ENCODE measurements at regions not wholly inside any gene's neighbourhood (a gene's known extent, or its start where the extent isn't known, plus 50 kb on each side); places are given as distances from the start of the nearest gene placed in this dataset.

DNA sequence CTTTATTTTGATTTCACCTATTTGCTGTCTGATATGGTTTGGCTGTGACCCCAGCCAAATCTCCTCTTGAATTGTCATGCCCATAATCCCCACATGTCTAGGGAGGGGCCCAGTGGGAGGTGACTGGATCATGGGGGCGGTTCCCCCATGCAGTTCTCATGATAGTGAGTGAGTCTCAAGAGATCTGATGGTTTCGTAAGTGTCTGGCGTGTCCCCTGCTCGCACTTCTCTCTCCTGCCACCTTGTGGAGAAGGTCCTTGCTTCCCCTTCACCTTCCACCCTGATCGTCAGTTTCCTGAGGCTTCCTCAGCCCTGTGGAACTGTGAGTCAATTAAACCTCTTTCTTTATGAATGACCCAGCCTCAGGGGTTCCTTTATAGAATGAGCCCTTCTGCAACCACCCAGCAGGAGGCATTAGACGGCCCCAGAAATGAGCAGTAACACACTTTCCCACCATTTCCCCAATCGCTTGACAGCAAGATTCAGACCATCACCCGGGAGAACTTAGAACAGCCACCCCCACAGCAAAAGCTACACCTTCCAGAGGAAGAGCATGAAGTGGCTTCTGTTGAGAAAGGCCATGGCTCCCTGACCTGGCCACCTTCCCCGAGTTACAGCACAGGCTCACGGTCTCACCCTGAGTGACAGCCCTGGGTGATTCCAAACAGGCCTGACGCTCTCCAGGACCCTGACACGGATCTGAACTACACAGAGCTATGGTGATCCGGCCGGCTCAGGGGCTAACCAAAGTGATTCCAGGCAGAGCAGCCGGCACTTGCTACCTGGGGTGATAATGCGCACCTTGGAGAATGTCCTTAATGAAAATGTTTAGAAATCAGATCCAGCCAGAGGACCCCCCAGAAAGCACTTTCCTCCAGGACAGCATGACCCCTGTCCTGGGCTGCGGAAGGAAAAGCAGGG, 131.2 kb upstream of the CDH4 start:
- peak; percentile 44 to 49 for DNase-seq

- no peak for DNase-seq
Measured at GRCh38 chr20:61121661-61122060, 130.4 kb upstream of the CDH4 start.

GRCh38 chr20:61123286-61123685, 128.8 kb upstream of the CDH4 start:
- DNase-seq, result no peak

DNA sequence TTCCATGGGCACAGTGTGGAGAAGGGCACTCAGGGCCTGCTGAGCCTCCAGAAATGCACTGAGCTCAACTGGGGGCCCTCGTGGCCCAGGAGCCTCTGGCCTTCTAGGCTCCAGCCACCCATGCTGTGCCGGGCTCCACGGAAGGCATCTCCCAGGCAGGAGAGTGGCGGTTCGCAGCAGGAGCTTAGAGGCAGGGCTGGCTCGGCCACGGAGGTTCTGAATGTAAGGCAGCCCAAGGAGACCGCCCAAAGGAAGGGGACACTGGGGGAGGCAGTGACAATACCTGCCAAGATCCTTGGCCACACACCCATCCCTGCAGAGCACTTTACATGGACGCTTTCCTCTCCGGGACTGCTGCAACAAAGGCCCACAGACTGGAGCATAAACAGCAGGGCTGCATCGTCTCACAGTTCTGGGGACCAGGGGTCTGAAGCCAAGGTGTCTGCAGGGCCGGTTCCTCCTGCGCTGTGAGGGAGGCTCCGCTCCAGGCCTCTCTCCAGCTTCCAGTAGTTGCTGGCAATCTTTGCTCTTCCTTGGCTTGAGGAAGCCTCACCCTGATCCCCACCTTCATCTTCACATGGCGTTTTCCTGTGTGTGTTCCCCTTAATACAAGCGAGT, 128.2 kb upstream of the CDH4 start:
- DNase-seq, result no peak

GRCh38 chr20:61125076-61125475, 127.0 kb upstream of the CDH4 start:
- DNase-seq, result no peak

- no peak for DNase-seq
Measured at GRCh38 chr20:61125546-61126180, 126.4 kb upstream of the CDH4 start.

GRCh38 chr20:61126369-61127195, 125.5 kb upstream of the CDH4 start:
- no peak for DNase-seq

- no peak for DNase-seq
Measured at GRCh38 chr20:61127311-61128039, 124.6 kb upstream of the CDH4 start.

DNA sequence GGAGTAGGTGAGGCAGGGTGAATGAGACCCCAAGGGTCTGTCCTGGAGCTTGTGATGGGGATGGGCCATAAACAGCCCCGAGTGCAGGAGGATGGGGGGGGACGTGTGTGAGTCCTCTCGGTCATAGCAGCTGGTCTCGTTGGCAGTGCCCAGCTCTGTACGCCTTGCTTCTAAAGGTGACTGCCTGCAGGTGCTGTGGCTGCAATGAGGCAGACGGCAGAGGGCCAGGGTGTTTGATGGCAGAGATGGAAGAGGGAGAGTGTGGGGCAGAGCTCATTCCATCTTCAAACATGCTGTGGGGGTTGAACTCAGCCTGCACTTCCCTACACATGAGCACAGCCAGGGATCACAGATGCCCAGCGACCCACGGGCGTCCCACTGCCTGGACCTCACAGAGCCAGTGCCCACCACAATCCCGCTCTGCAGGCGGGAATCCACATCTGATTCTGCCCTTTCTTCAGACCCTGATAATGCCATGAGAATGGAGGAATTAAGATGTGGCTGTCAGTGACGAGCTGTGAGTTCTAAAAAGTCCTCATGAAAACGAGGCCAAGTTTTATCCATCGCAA, 123.3 kb upstream of the CDH4 start:
- DNase-seq, result no peak

GRCh38 chr20:61129311-61129710, 122.8 kb upstream of the CDH4 start:
- DNase-seq, result no peak

DNA sequence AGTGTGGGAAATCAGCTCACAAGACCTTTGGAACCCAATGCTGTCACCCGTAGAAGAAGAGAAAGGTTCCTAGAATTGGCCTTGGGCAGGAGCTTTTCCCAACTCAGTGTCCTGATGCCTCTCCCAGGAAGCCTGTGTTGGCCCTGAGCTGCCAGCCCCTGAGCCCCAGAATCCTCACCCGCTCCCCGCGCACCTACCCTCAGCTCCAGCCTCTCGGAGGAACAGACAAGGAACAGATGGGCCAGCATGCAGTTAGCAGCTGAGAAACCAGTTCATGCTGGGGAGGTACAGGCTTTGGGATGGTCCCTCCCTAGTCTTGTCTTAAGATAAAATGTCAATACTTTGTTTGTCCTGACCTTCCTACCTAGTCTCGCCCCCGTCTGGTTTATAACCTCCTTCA, 121.9 kb upstream of the CDH4 start:
- no peak for DNase-seq

DNA sequence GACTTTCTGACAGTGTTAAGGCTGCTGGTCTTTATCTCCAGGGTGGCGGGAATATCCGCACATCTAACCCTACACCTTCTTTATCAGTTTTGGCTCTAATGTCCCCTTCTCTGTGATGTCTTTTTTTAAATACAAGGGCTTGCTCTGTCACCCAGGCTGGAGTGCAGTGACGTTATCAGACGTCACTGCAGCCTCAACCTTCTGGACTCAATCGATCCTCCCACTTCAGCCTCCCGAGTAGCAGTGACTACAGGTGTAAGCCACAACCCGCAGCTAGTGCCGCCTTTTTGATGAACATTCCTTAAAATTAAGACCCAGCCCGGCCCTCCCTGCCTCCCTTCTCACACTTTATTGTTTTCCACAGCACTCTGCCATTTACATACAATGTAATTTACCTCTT, 120.1 kb upstream of the CDH4 start:
- no peak for DNase-seq

- DNase-seq, result no peak
Measured at GRCh38 chr20:61133611-61134010, 118.5 kb upstream of the CDH4 start.

DNA sequence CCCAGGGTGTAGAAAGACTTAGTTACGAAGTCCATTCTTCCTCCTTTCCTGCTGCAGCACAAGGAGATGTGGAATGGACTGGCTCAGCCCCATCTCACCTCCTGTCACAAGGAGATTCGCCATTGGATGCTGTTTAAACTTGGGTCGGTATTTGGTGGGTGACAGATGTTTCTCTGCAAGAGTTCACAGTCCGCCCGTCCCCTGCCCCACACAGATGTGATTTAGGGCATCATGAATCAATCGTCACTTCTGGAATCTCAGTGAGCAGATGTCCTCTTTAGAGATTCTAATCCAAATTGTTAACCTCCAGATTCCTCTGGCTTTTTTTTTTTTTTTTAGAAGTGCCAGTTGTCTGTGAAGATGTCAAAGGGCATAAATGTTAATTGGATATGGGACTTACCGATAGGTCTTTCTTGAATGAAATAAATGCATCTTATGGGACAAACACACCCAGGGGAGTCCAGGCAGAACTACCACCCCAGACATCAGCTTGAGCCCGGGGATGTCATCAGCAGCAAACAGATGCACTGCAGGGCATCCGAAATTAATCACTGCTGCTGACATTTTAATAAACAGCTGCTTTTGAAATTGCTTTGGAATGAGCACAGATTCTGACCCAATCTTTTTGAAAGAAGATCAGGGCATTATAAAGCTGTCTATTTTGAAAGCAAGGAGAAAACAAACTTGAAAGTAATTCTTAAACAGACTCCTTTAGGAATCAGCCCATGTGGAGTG, 117.6 kb upstream of the CDH4 start:
- DNase-seq, result no peak

DNA sequence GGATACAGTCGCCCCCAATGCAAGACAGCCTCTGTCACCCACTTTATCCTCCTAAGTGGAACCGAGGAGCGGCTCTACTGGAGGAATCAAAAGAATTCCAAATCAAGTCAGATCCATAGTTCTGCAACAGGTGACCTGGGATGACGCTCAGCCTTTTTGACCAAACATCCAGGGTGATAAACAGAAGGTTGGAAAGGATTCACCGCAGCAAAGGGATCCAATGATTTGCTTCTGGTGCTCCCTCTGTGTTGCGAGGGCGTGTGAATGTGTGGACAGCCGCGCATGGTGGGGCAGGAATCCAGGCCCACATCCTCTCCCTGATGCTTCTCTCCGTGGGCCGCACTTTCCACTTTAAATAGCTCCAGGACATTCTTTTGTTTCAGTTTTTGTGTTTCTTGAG, 116.8 kb upstream of the CDH4 start:
- DNase-seq, result no peak

DNA sequence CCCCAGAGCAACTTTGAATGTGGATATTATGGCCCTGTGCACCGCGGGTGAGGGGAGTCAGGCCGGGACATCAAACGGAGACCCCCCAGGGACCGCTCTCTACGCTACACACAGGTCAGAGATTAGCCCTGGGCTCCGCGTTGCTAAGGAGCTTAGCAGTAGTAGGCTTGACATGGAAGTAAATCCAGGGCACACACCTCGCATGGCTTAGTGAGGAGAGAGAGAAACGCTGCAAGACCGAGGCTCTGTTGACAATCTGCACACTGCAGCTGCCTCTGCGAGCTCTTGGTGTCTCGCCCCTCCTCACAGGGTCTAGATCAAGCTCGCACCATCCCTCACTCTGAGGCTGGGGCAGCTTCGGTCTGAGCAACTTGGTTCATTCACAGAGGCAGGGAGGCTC, 116.1 kb upstream of the CDH4 start:
- no peak for DNase-seq

GRCh38 chr20:61138566-61138965, 113.5 kb upstream of the CDH4 start:
- DNase-seq, result no peak

DNA sequence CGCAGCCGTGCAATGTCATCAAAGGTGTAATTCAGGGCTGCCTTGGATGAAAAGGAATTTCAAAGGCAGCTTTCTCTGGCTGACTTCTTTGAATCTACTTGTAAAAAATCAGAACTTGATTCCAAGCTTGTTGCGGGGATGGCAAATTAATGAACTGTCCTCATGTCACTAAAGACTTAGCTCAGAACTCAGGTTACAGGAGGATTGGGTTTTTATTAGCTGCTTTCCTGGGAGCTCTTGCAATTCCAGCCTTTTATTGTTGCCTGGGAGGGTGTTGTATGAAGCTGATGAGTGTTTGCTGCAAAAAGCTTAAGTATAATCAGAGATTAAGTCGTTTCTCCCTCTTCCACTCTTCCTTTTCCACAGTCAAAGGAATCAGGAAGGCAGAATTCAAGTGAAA, 113.0 kb upstream of the CDH4 start:
- no peak for DNase-seq

- no peak for DNase-seq
Measured at GRCh38 chr20:61140576-61140975, 111.5 kb upstream of the CDH4 start.

GRCh38 chr20:61146023-61146422, 106.0 kb upstream of the CDH4 start:
- DNase-seq, result no peak

- DNase-seq, result no peak
Measured at GRCh38 chr20:61149636-61150035, 102.4 kb upstream of the CDH4 start.
